GM12874 (cell line): ENCODE measurements at regions not wholly inside any gene's neighbourhood (a gene's known extent, or its start where the extent isn't known, plus 50 kb on each side); places are given as distances from the start of the nearest gene placed in this dataset.

Source experiments
- CTCF ChIP-seq: IDR thresholded peaks from 2 replicates; pipeline ENCODE4 v1.5.1; 2011; ENCODE audit warnings: low read depth, mild to moderate bottlenecking, control low read depth, low read length, moderate library complexity; ENCODE audit not compliant: insufficient read depth

DNA sequence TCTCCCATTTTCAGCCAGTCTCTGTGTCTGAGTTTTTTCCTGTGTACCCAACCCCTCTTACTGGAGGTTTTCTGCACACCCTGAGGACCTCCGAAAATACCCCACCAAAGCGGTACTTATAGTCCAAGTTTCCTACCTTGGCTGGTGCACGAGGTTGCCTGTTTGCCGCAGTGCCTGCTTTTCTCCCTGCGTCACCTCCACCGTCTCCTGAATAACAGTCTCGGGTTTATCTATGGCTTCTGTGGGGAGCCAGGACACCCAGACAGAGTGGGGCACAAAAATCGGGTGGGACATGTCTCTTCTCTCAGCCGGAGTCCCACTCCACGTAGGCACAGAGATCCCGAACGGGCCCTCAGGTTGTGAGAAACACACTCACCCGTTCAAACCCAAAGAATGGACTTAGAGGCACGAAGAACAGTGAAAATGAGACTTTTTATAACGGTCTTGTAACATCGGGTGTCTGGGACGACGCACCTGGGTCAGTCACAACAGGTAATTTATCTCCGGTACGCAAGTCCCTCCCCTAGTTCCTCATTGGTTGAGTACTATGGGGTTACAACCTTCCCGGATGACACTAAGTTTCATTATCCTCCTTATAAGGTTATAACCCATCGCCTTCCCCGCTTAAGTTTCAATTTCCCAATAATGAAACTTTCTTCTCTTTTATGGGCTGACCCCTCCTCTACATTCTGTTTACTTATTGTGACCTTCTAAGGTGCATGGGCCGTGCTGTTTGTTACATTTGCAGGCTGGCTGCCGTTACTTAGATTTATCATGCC is 970.2 kb upstream of the COX7C start:
- no peak for TF ChIP-seq CTCF

DNA sequence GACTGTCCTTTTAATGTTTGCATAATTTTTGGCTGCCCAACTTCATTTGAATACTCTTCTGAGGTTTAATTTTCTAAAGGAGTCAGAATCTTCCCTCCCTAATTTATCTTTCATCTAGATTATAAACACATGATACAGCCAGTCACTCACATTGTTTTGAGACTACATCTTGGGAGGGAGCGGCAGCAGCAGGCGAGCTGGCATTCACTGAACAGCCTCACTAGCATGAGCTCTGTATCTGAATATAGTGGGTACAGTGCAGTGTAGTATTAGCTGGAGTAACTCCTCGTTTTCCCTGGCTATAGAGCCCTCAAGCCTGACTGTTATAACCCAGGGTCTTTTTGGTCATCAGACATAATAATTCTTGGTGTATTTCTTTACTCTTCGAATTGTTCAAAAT is 969.2 kb upstream of the COX7C start:
- TF ChIP-seq CTCF, result no peak

- no peak for TF ChIP-seq CTCF
Measured at GRCh38 chr5:85651731-85652130, 966.0 kb upstream of the COX7C start.

- TF ChIP-seq CTCF, result no peak
Measured at GRCh38 chr5:85656050-85656449, 961.7 kb upstream of the COX7C start.

GRCh38 chr5:85663708-85664031 is 954.1 kb upstream of the COX7C start:
- no peak for TF ChIP-seq CTCF

GRCh38 chr5:85670417-85670816 is 947.3 kb upstream of the COX7C start:
- TF ChIP-seq CTCF, result no peak

GRCh38 chr5:85671223-85671970 is 946.3 kb upstream of the COX7C start:
- TF ChIP-seq CTCF, result no peak
